ENCODE measurements at regions not wholly inside any gene's neighbourhood (a gene's known extent, or its start where the extent isn't known, plus 50 kb on each side); places are given as distances from the start of the nearest gene placed in this dataset.
A peak's percentile ranks its signal among the peaks of the same experiment; 100 is the strongest.
"Not testable (repeated sequence)": the region's sequence is repeated elsewhere in the genome, so short reads cannot be mapped to it uniquely, and the experiment has no call there.

- H3K36me3 ChIP-seq; H3K27me3 ChIP-seq (ENCODE audit: low read depth); H3K9me3 ChIP-seq (replicated peaks); H3K4me1 ChIP-seq; intact Hi-C loops (cut with micrococcal nuclease): not testable (repeated sequence)
- peak overlapping the region; percentile 96 for H3K27ac ChIP-seq (replicated peaks)
- DNase-seq: peak; percentile 20
- H3K4me3 ChIP-seq: peak overlapping the region; percentile 72
Observed at GRCh38 chr2:87075054-87075790, 53.6 kb upstream of the PLGLB1 start.

- H3K27me3 ChIP-seq (ENCODE audit: low read depth); intact Hi-C loops (cut with micrococcal nuclease); H3K4me1 ChIP-seq; H3K9me3 ChIP-seq (replicated peaks); H3K36me3 ChIP-seq: not testable (repeated sequence)
- Histone ChIP-seq H3K27ac (replicated peaks) (peak overlapping the region; percentile 96), H3K4me3 (peak overlapping the region; percentile 72)
- DNase-seq: peak; percentile 41
Observed at GRCh38 chr2:87075791-87076252, 54.2 kb upstream of the PLGLB1 start.

GRCh38 chr2:87076253-87077123 is 54.8 kb upstream of the PLGLB1 start:
- intact Hi-C loops (cut with micrococcal nuclease); H3K27me3 ChIP-seq (ENCODE audit: low read depth); H3K9me3 ChIP-seq (replicated peaks); H3K36me3 ChIP-seq; H3K4me1 ChIP-seq: not testable (repeated sequence)
- H3K4me3 ChIP-seq: peak overlapping the region; percentile 72
- DNase-seq: peak; percentile 94
- H3K27ac ChIP-seq (replicated peaks): peak overlapping the region; percentile 96

GRCh38 chr2:87077124-87077446 is 55.4 kb upstream of the PLGLB1 start:
- H3K4me1 ChIP-seq; H3K36me3 ChIP-seq; intact Hi-C loops (cut with micrococcal nuclease); DNase-seq; H3K9me3 ChIP-seq (replicated peaks); H3K27me3 ChIP-seq (ENCODE audit: low read depth): not testable (repeated sequence)
- Histone ChIP-seq H3K27ac (replicated peaks) (peak overlapping the region; percentile 96), H3K4me3 (peak overlapping the region; percentile 72)

GRCh38 chr2:87081727-87082126 is 60.1 kb upstream of the PLGLB1 start:
- intact Hi-C loops (cut with micrococcal nuclease); DNase-seq; H3K4me1 ChIP-seq; H3K9me3 ChIP-seq (replicated peaks); H3K27me3 ChIP-seq (ENCODE audit: low read depth); H3K36me3 ChIP-seq: not testable (repeated sequence)
- Histone ChIP-seq H3K4me3 (peak overlapping the region; percentile 39), H3K27ac (replicated peaks) (peak overlapping the region; percentile 72)

GRCh38 chr2:87088079-87088478 is 66.4 kb upstream of the PLGLB1 start:
- H3K27ac ChIP-seq (replicated peaks); H3K4me3 ChIP-seq; intact Hi-C loops (cut with micrococcal nuclease); H3K4me1 ChIP-seq; H3K36me3 ChIP-seq; H3K9me3 ChIP-seq (replicated peaks); H3K27me3 ChIP-seq (ENCODE audit: low read depth); DNase-seq: not testable (repeated sequence)

- H3K27me3 ChIP-seq (ENCODE audit: low read depth); H3K36me3 ChIP-seq; H3K9me3 ChIP-seq (replicated peaks); H3K4me1 ChIP-seq; H3K4me3 ChIP-seq; DNase-seq; intact Hi-C loops (cut with micrococcal nuclease); H3K27ac ChIP-seq (replicated peaks): not testable (repeated sequence)
Observed at GRCh38 chr2:87089401-87089800, 67.8 kb upstream of the PLGLB1 start.

GRCh38 chr2:87093252-87093651 is 71.6 kb upstream of the PLGLB1 start:
- H3K9me3 ChIP-seq (replicated peaks); intact Hi-C loops (cut with micrococcal nuclease); H3K4me1 ChIP-seq; H3K36me3 ChIP-seq; H3K27ac ChIP-seq (replicated peaks); H3K4me3 ChIP-seq; DNase-seq; H3K27me3 ChIP-seq (ENCODE audit: low read depth): not testable (repeated sequence)

- H3K9me3 ChIP-seq (replicated peaks); DNase-seq; H3K36me3 ChIP-seq; H3K4me3 ChIP-seq; intact Hi-C loops (cut with micrococcal nuclease); H3K4me1 ChIP-seq; H3K27ac ChIP-seq (replicated peaks); H3K27me3 ChIP-seq (ENCODE audit: low read depth): not testable (repeated sequence)
Observed at GRCh38 chr2:87093937-87094529, 72.4 kb upstream of the PLGLB1 start.

- DNase-seq; H3K4me3 ChIP-seq; H3K27me3 ChIP-seq (ENCODE audit: low read depth); H3K9me3 ChIP-seq (replicated peaks); H3K4me1 ChIP-seq; H3K27ac ChIP-seq (replicated peaks); intact Hi-C loops (cut with micrococcal nuclease); H3K36me3 ChIP-seq: not testable (repeated sequence)
Observed at GRCh38 chr2:87095804-87096203, 74.2 kb upstream of the PLGLB1 start.

- H3K9me3 ChIP-seq (replicated peaks); DNase-seq; H3K36me3 ChIP-seq; H3K4me3 ChIP-seq; intact Hi-C loops (cut with micrococcal nuclease); H3K4me1 ChIP-seq; H3K27ac ChIP-seq (replicated peaks); H3K27me3 ChIP-seq (ENCODE audit: low read depth): not testable (repeated sequence)
Observed at GRCh38 chr2:87128761-87129553, 107.3 kb upstream of the PLGLB1 start.

GRCh38 chr2:87132577-87132976 is 110.9 kb upstream of the PLGLB1 start:
- H3K4me1 ChIP-seq; H3K4me3 ChIP-seq; H3K36me3 ChIP-seq; DNase-seq; H3K27ac ChIP-seq (replicated peaks); H3K9me3 ChIP-seq (replicated peaks); intact Hi-C loops (cut with micrococcal nuclease); H3K27me3 ChIP-seq (ENCODE audit: low read depth): not testable (repeated sequence)

- H3K4me3 ChIP-seq; H3K27me3 ChIP-seq (ENCODE audit: low read depth); H3K9me3 ChIP-seq (replicated peaks); H3K27ac ChIP-seq (replicated peaks); DNase-seq; H3K36me3 ChIP-seq; intact Hi-C loops (cut with micrococcal nuclease); H3K4me1 ChIP-seq: not testable (repeated sequence)
Observed at GRCh38 chr2:87151835-87152493, 130.3 kb upstream of the PLGLB1 start.

Measured in left ventricle myocardium inferior (tissue), 1 donor.